ENCODE measurements at regions not wholly inside any gene's neighbourhood (a gene's known extent, or its start where the extent isn't known, plus 50 kb on each side); places are given as distances from the start of the nearest gene placed in this dataset.
"Not testable (repeated sequence)": the region's sequence is repeated elsewhere in the genome, so short reads cannot be mapped to it uniquely, and the experiment has no call there.

GRCh38 chr11:89585046-89585445 is 93.9 kb upstream of the NOX4 start:
- not testable (repeated sequence) for H3K4me2 ChIP-seq (ENCODE audit: low read length); H3K23ac ChIP-seq (ENCODE audit: low read length); H3K9ac ChIP-seq (ENCODE audit: low read length); H3K56ac ChIP-seq (ENCODE audit: low read length); H3K27me3 ChIP-seq (ENCODE audit: insufficient read depth, low read length, poor library complexity); H3K4me3 ChIP-seq (ENCODE audit: low read length); H3K79me1 ChIP-seq (ENCODE audit: low read length); H4K8ac ChIP-seq (ENCODE audit: low read depth, low read length); H2BK5ac ChIP-seq (ENCODE audit: low read length); H3K4me1 ChIP-seq (ENCODE audit: control insufficient read depth, low read depth, low read length); H3K27ac ChIP-seq (ENCODE audit: low read depth, low read length); H2AK5ac ChIP-seq (ENCODE audit: low read length); H2BK15ac ChIP-seq (replicated peaks; ENCODE audit: low read depth); H3K79me2 ChIP-seq (ENCODE audit: control insufficient read depth, insufficient read depth, low read length); H3K4ac ChIP-seq (ENCODE audit: low read depth, low read length); H4K5ac ChIP-seq (ENCODE audit: low read length); H2BK120ac ChIP-seq (ENCODE audit: low read depth, low read length); H3K18ac ChIP-seq (ENCODE audit: low read length); H3K36me3 ChIP-seq (ENCODE audit: control insufficient read depth, insufficient read depth, low read length)
- WGBS (ENCODE audit: extremely low coverage, insufficient coverage, low lambda C conversion rate) = no CpG with 5 or more reads among the region's 3 CpGs
- peak; percentile 14 for DNase-seq

GRCh38 chr11:89585471-89585870 is 94.3 kb upstream of the NOX4 start:
- not testable (repeated sequence) for H2AK5ac ChIP-seq (ENCODE audit: low read length); H3K4me2 ChIP-seq (ENCODE audit: low read length); H3K27ac ChIP-seq (ENCODE audit: low read depth, low read length); H3K56ac ChIP-seq (ENCODE audit: low read length); H3K4ac ChIP-seq (ENCODE audit: low read depth, low read length); DNase-seq; H3K9ac ChIP-seq (ENCODE audit: low read length); H3K27me3 ChIP-seq (ENCODE audit: insufficient read depth, low read length, poor library complexity); H2BK5ac ChIP-seq (ENCODE audit: low read length); H3K79me1 ChIP-seq (ENCODE audit: low read length); H3K23ac ChIP-seq (ENCODE audit: low read length); H3K36me3 ChIP-seq (ENCODE audit: control insufficient read depth, insufficient read depth, low read length); H2BK15ac ChIP-seq (replicated peaks; ENCODE audit: low read depth); H3K79me2 ChIP-seq (ENCODE audit: control insufficient read depth, insufficient read depth, low read length); H3K4me1 ChIP-seq (ENCODE audit: control insufficient read depth, low read depth, low read length); H4K5ac ChIP-seq (ENCODE audit: low read length); H3K18ac ChIP-seq (ENCODE audit: low read length); H3K4me3 ChIP-seq (ENCODE audit: low read length); H2BK120ac ChIP-seq (ENCODE audit: low read depth, low read length); H4K8ac ChIP-seq (ENCODE audit: low read depth, low read length)
- no CpG with 5 or more reads among the region's 2 CpGs for WGBS (ENCODE audit: extremely low coverage, insufficient coverage, low lambda C conversion rate)

GRCh38 chr11:89589413-89589812 is 98.2 kb upstream of the NOX4 start:
- H3K4me1 ChIP-seq (ENCODE audit: control insufficient read depth, low read depth, low read length); H3K4me2 ChIP-seq (ENCODE audit: low read length); H3K36me3 ChIP-seq (ENCODE audit: control insufficient read depth, insufficient read depth, low read length); H2BK15ac ChIP-seq (replicated peaks; ENCODE audit: low read depth); H3K4me3 ChIP-seq (ENCODE audit: low read length); H3K9ac ChIP-seq (ENCODE audit: low read length); H4K8ac ChIP-seq (ENCODE audit: low read depth, low read length); H3K79me1 ChIP-seq (ENCODE audit: low read length); H3K56ac ChIP-seq (ENCODE audit: low read length); H3K79me2 ChIP-seq (ENCODE audit: control insufficient read depth, insufficient read depth, low read length); H3K18ac ChIP-seq (ENCODE audit: low read length); H3K4ac ChIP-seq (ENCODE audit: low read depth, low read length); H2BK5ac ChIP-seq (ENCODE audit: low read length); DNase-seq; H3K27me3 ChIP-seq (ENCODE audit: insufficient read depth, low read length, poor library complexity); H4K5ac ChIP-seq (ENCODE audit: low read length); H2BK120ac ChIP-seq (ENCODE audit: low read depth, low read length); H2AK5ac ChIP-seq (ENCODE audit: low read length); H3K23ac ChIP-seq (ENCODE audit: low read length); H3K27ac ChIP-seq (ENCODE audit: low read depth, low read length): not testable (repeated sequence)
- WGBS (ENCODE audit: extremely low coverage, insufficient coverage, low lambda C conversion rate) = no CpG with 5 or more reads among the region's 6 CpGs

GRCh38 chr11:89590008-89590632 is 98.9 kb upstream of the NOX4 start:
- H2BK120ac ChIP-seq (ENCODE audit: low read depth, low read length); H4K5ac ChIP-seq (ENCODE audit: low read length); H3K79me2 ChIP-seq (ENCODE audit: control insufficient read depth, insufficient read depth, low read length); H4K8ac ChIP-seq (ENCODE audit: low read depth, low read length); H3K4me3 ChIP-seq (ENCODE audit: low read length); H3K23ac ChIP-seq (ENCODE audit: low read length); H3K18ac ChIP-seq (ENCODE audit: low read length); H2BK5ac ChIP-seq (ENCODE audit: low read length); H3K4me2 ChIP-seq (ENCODE audit: low read length); H2AK5ac ChIP-seq (ENCODE audit: low read length); H3K27me3 ChIP-seq (ENCODE audit: insufficient read depth, low read length, poor library complexity); H3K36me3 ChIP-seq (ENCODE audit: control insufficient read depth, insufficient read depth, low read length); H3K9ac ChIP-seq (ENCODE audit: low read length); H3K4ac ChIP-seq (ENCODE audit: low read depth, low read length); H3K4me1 ChIP-seq (ENCODE audit: control insufficient read depth, low read depth, low read length); H2BK15ac ChIP-seq (replicated peaks; ENCODE audit: low read depth); H3K56ac ChIP-seq (ENCODE audit: low read length); H3K79me1 ChIP-seq (ENCODE audit: low read length); H3K27ac ChIP-seq (ENCODE audit: low read depth, low read length): not testable (repeated sequence)
- no CpG with 5 or more reads among the region's 5 CpGs for WGBS (ENCODE audit: extremely low coverage, insufficient coverage, low lambda C conversion rate)
- DNase-seq = peak; percentile 52

DNA sequence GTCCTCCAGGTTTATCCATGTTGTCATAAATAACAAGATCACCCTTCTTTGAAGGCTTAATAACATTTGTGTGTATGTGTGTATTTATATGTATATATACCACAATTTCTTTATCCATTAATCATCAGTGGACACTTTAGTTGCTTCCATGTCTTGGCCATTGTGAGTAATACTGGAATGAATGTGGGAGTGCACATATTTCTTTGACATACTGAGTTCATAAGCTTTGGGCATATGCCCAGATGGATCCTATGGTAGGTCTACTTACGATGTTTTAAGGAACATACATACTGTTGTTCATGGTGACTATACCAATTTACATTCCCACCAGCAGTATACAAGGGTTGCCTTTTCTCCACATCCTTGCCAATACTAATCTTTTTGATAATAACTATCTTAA is 108.8 kb upstream of the TRIM77 start:
- not testable (repeated sequence) for H3K4me1 ChIP-seq (ENCODE audit: control insufficient read depth, low read depth, low read length); H2BK120ac ChIP-seq (ENCODE audit: low read depth, low read length); H2BK15ac ChIP-seq (replicated peaks; ENCODE audit: low read depth); H3K4me2 ChIP-seq (ENCODE audit: low read length); H3K9ac ChIP-seq (ENCODE audit: low read length); H3K79me1 ChIP-seq (ENCODE audit: low read length); H2AK5ac ChIP-seq (ENCODE audit: low read length); H3K4me3 ChIP-seq (ENCODE audit: low read length); H4K5ac ChIP-seq (ENCODE audit: low read length); H3K23ac ChIP-seq (ENCODE audit: low read length); H3K56ac ChIP-seq (ENCODE audit: low read length); DNase-seq; H3K27ac ChIP-seq (ENCODE audit: low read depth, low read length); H2BK5ac ChIP-seq (ENCODE audit: low read length); H3K27me3 ChIP-seq (ENCODE audit: insufficient read depth, low read length, poor library complexity); H3K79me2 ChIP-seq (ENCODE audit: control insufficient read depth, insufficient read depth, low read length); H3K36me3 ChIP-seq (ENCODE audit: control insufficient read depth, insufficient read depth, low read length); H3K18ac ChIP-seq (ENCODE audit: low read length); H4K8ac ChIP-seq (ENCODE audit: low read depth, low read length); H3K4ac ChIP-seq (ENCODE audit: low read depth, low read length)
- no CpG with 5 or more reads among the region's 1 CpG for WGBS (ENCODE audit: extremely low coverage, insufficient coverage, low lambda C conversion rate)

GRCh38 chr11:89604281-89604680 is 105.8 kb upstream of the TRIM77 start:
- H3K4ac ChIP-seq (ENCODE audit: low read depth, low read length) = no peak overlapping the region
- H3K4me2 ChIP-seq (ENCODE audit: low read length) = no peak overlapping the region
- no CpG with 5 or more reads among the region's 4 CpGs for WGBS (ENCODE audit: extremely low coverage, insufficient coverage, low lambda C conversion rate)
- no peaks in the 10 kb centered on the region for H3K79me1 ChIP-seq (ENCODE audit: low read length)
- H2BK5ac ChIP-seq (ENCODE audit: low read length) = no peak overlapping the region
- no peak overlapping the region for H3K4me3 ChIP-seq (ENCODE audit: low read length)
- no peak overlapping the region for H2AK5ac ChIP-seq (ENCODE audit: low read length)
- no peak for DNase-seq
- no peak overlapping the region for H3K23ac ChIP-seq (ENCODE audit: low read length)
- H4K8ac ChIP-seq (ENCODE audit: low read depth, low read length) = no peak overlapping the region
- no peak overlapping the region for H3K9ac ChIP-seq (ENCODE audit: low read length)
- no peak overlapping the region for H4K5ac ChIP-seq (ENCODE audit: low read length)
- no peak overlapping the region for H3K27ac ChIP-seq (ENCODE audit: low read depth, low read length)
- no peaks in the 10 kb centered on the region for H3K27me3 ChIP-seq (ENCODE audit: insufficient read depth, low read length, poor library complexity)
- no peak overlapping the region for H3K56ac ChIP-seq (ENCODE audit: low read length)
- H3K4me1 ChIP-seq (ENCODE audit: control insufficient read depth, low read depth, low read length) = no peaks in the 10 kb centered on the region
- no peaks in the 10 kb centered on the region for H3K79me2 ChIP-seq (ENCODE audit: control insufficient read depth, insufficient read depth, low read length)
- no peak overlapping the region for H2BK120ac ChIP-seq (ENCODE audit: low read depth, low read length)
- no peak overlapping the region for H2BK15ac ChIP-seq (replicated peaks; ENCODE audit: low read depth)
- no peaks in the 10 kb centered on the region for H3K36me3 ChIP-seq (ENCODE audit: control insufficient read depth, insufficient read depth, low read length)
- H3K18ac ChIP-seq (ENCODE audit: low read length) = no peak overlapping the region
